HepG2 (cell line): ENCODE measurements at regions not wholly inside any gene's neighbourhood (a gene's known extent, or its start where the extent isn't known, plus 50 kb on each side); places are given as distances from the start of the nearest gene placed in this dataset.
A peak's percentile ranks its signal among the peaks of the same experiment; 100 is the strongest.

Experiments used
- ARID5B ChIP-seq: IDR thresholded peaks from 2 replicates; pipeline ENCODE4 v1.4.0; 2020; ENCODE audit warnings: mild to moderate bottlenecking, missing genetic modification reagents
- CBFB ChIP-seq: sonication (generic); formaldehyde crosslinking; IDR thresholded peaks from 2 replicates; pipeline ENCODE4 v1.4.0; 2020; ENCODE audit warnings: missing genetic modification reagents
- ELF4 ChIP-seq: sonication (generic); formaldehyde crosslinking; IDR thresholded peaks from 2 replicates; pipeline ENCODE4 v1.5.0; 2020; ENCODE audit warnings: missing genetic modification reagents, mild to moderate bottlenecking, moderate library complexity, borderline replicate concordance
- JUND ChIP-seq: sonication (generic); formaldehyde crosslinking; IDR thresholded peaks from 2 replicates; pipeline ENCODE4 v1.8.0; 2022; ENCODE audit warnings: mild to moderate bottlenecking, missing genetic modification reagents
- KIAA2018 ChIP-seq: sonication (generic); formaldehyde crosslinking; IDR thresholded peaks from 2 replicates; pipeline ENCODE4 v1.5.0; 2020; ENCODE audit warnings: mild to moderate bottlenecking, missing genetic modification reagents, borderline replicate concordance
- SMARCE1 ChIP-seq: fragments of 450-650 bp; IDR thresholded peaks from 2 replicates; pipeline ENCODE4 v1.6.1; 2017; ENCODE audit warnings: borderline replicate concordance
- STAT5B ChIP-seq: sonication (generic); formaldehyde crosslinking; IDR thresholded peaks from 2 replicates; pipeline ENCODE4 v1.4.0; 2020; ENCODE audit warnings: missing genetic modification reagents
- ZBTB10 ChIP-seq: sonication (generic); formaldehyde crosslinking; IDR thresholded peaks from 2 replicates; pipeline ENCODE4 v1.4.0; 2020; ENCODE audit warnings: missing genetic modification reagents, borderline replicate concordance
- ZFP36L1 ChIP-seq: sonication (generic); formaldehyde crosslinking; IDR thresholded peaks from 2 replicates; pipeline ENCODE4 v1.8.0; 2022; ENCODE audit warnings: mild to moderate bottlenecking, missing genetic modification reagents, moderate library complexity
- ZFP36L2 ChIP-seq: sonication (generic); formaldehyde crosslinking; IDR thresholded peaks from 2 replicates; pipeline ENCODE4 v1.4.0; 2020; ENCODE audit warnings: missing genetic modification reagents
- ZNF280B ChIP-seq: sonication (generic); formaldehyde crosslinking; IDR thresholded peaks from 2 replicates; pipeline ENCODE4 v1.5.0; 2020; ENCODE audit warnings: missing genetic modification reagents, mild to moderate bottlenecking, borderline replicate concordance
- ZNF556 ChIP-seq: sonication (generic); formaldehyde crosslinking; IDR thresholded peaks from 2 replicates; pipeline ENCODE4 v1.4.0; 2020; ENCODE audit warnings: mild to moderate bottlenecking, missing genetic modification reagents, borderline replicate concordance
- ZNF891 ChIP-seq: sonication (generic); formaldehyde crosslinking; IDR thresholded peaks from 2 replicates; pipeline ENCODE4 v1.5.0; 2020; ENCODE audit warnings: mild to moderate bottlenecking, missing genetic modification reagents

- TF ChIP-seq ZNF280B (CRISPR knock-in tag) (0 out of 2 replicates have a peak, but pooled peaks have one; percentile 24), ZBTB10 (no peak), KIAA2018 (CRISPR knock-in tag) (no peak), ZFP36L1 (CRISPR knock-in tag) (no peak), JUND (no peak), STAT5B (CRISPR knock-in tag) (no peak), SMARCE1 (no peak), CBFB (CRISPR knock-in tag) (no peak), ZNF891 (0 out of 2 replicates have a peak, but pooled peaks have one; percentile 49), ELF4 (CRISPR knock-in tag) (no peak), ZNF556 (CRISPR knock-in tag) (0 out of 2 replicates have a peak, but pooled peaks have one; percentile 6), ZFP36L2 (CRISPR knock-in tag) (no peak), ARID5B (CRISPR knock-in tag) (peak; percentile 30; the same call in 1 of the 2 replicates)
These were observed 61.7 kb upstream of the SHLD1 start (continued) for GRCh38 chr20:5688431-5688972.
